Germinal center (tissue), 1 donor: ENCODE measurements at regions not wholly inside any gene's neighbourhood (a gene's known extent, or its start where the extent isn't known, plus 50 kb on each side); places are given as distances from the start of the nearest gene placed in this dataset.
"Not testable (repeated sequence)": the region's sequence is repeated elsewhere in the genome, so short reads cannot be mapped to it uniquely, and the experiment has no call there.

Experiments
- DNase-seq: peaks from one replicate; pipeline ENCODE4 v3.0.0; 2012; ENCODE audit warnings: mixed read lengths, low spot score

- no peak for DNase-seq
These were observed 649.2 kb downstream of the ZEB2 start for GRCh38 chr2:143870696-143871095.

GRCh38 chr2:143856978-143857377, 662.9 kb downstream of the ZEB2 start:
- DNase-seq: no peak

GRCh38 chr2:143852759-143853158, 667.2 kb downstream of the ZEB2 start:
- no peak for DNase-seq

GRCh38 chr2:143850084-143850483, 669.8 kb downstream of the ZEB2 start:
- DNase-seq: no peak

GRCh38 chr2:143847257-143847656, 672.7 kb downstream of the ZEB2 start:
- no peak for DNase-seq

- no peak for DNase-seq
These were observed 674.9 kb downstream of the ZEB2 start for GRCh38 chr2:143844986-143845385.

- DNase-seq: no peak
These were observed 676.2 kb downstream of the ZEB2 start for GRCh38 chr2:143843686-143844085.

- DNase-seq: no peak
These were observed 677.1 kb downstream of the ZEB2 start for GRCh38 chr2:143842836-143843235.

- no peak for DNase-seq
These were observed 678.0 kb downstream of the ZEB2 start for GRCh38 chr2:143841935-143842334.

- no peak for DNase-seq
These were observed 679.3 kb downstream of the ZEB2 start for GRCh38 chr2:143840601-143841000.

- DNase-seq: no peak
These were observed 679.7 kb downstream of the ZEB2 start for GRCh38 chr2:143840194-143840593.

GRCh38 chr2:143839456-143839855, 680.5 kb downstream of the ZEB2 start:
- DNase-seq: no peak

GRCh38 chr2:143837055-143837454, 682.9 kb downstream of the ZEB2 start:
- DNase-seq: not testable (repeated sequence)

GRCh38 chr2:143835481-143835880, 684.4 kb downstream of the ZEB2 start:
- no peak for DNase-seq

GRCh38 chr2:143833015-143833660, 686.8 kb downstream of the ZEB2 start:
- no peak for DNase-seq

- DNase-seq: no peak
These were observed 689.4 kb downstream of the ZEB2 start for GRCh38 chr2:143830476-143830875.

GRCh38 chr2:143828763-143829537, 691.0 kb downstream of the ZEB2 start:
- no peak for DNase-seq

GRCh38 chr2:143824791-143825190, 695.1 kb downstream of the ZEB2 start:
- DNase-seq: no peak

GRCh38 chr2:143823876-143824275, 694.7 kb downstream of the ARHGAP15 start:
- DNase-seq: no peak

GRCh38 chr2:143823296-143823695, 694.1 kb downstream of the ARHGAP15 start:
- DNase-seq: no peak

- DNase-seq: no peak
These were observed 693.5 kb downstream of the ARHGAP15 start for GRCh38 chr2:143822736-143823135.

GRCh38 chr2:143819764-143820163, 690.5 kb downstream of the ARHGAP15 start:
- DNase-seq: no peak

- DNase-seq: peak; percentile 10
These were observed 690.0 kb downstream of the ARHGAP15 start for GRCh38 chr2:143819190-143819735.
